ENCODE measurements at regions not wholly inside any gene's neighbourhood (a gene's known extent, or its start where the extent isn't known, plus 50 kb on each side); places are given as distances from the start of the nearest gene placed in this dataset.

- TF ChIP-seq POLR2A (IDR thresholded peaks at IDR 0.05) = no peak
- TF ChIP-seq CTCF (IDR thresholded peaks at IDR 0.05) = no peak
- TF ChIP-seq POLR2AphosphoS5 (IDR thresholded peaks at IDR 0.05) = no peak
These were observed 82.3 kb upstream of the KCNK12 start for GRCh38 chr2:47653036-47653435.

All from transverse colon (tissue), 4 donors.